HG03575 (cell line): ENCODE measurements at regions not wholly inside any gene's neighbourhood (a gene's known extent, or its start where the extent isn't known, plus 50 kb on each side); places are given as distances from the start of the nearest gene placed in this dataset.

ENCODE experiments used
- ATAC-seq: cut with Tn5 transposase; IDR thresholded peaks from one replicate; pipeline ENCODE4 v1.9.1; 2021; ENCODE audit not compliant: unreplicated experiment, insufficient number of reproducible peaks, low FRiP score; ENCODE audit errors: extremely low read depth

GRCh38 chr6:114514170-114514569 is 171.3 kb upstream of the HS3ST5 start:
- no peak for ATAC-seq

- no peak for ATAC-seq
These were observed 128.6 kb upstream of the HS3ST5 start for GRCh38 chr6:114471450-114471849.

- no peak for ATAC-seq
These were observed 125.1 kb upstream of the HS3ST5 start for GRCh38 chr6:114467931-114468330.

GRCh38 chr6:114465511-114465910 is 122.7 kb upstream of the HS3ST5 start:
- ATAC-seq = no peak

- no peak for ATAC-seq
These were observed 111.0 kb upstream of the HS3ST5 start for GRCh38 chr6:114453737-114454276.

- ATAC-seq = no peak
These were observed 110.1 kb upstream of the HS3ST5 start for GRCh38 chr6:114452785-114453401.

GRCh38 chr6:114450631-114451030 is 107.8 kb upstream of the HS3ST5 start:
- ATAC-seq = no peak

GRCh38 chr6:114449659-114450058 is 106.8 kb upstream of the HS3ST5 start:
- no peak for ATAC-seq

- ATAC-seq = no peak
These were observed 103.5 kb upstream of the HS3ST5 start for GRCh38 chr6:114446342-114446741.

GRCh38 chr6:114445846-114446245 is 103.0 kb upstream of the HS3ST5 start:
- no peak for ATAC-seq

- no peak for ATAC-seq
These were observed 96.6 kb upstream of the HS3ST5 start for GRCh38 chr6:114439411-114439810.

- no peak for ATAC-seq
These were observed 94.4 kb upstream of the HS3ST5 start for GRCh38 chr6:114437235-114437634.

GRCh38 chr6:114436691-114437090 is 93.9 kb upstream of the HS3ST5 start:
- no peak for ATAC-seq

- ATAC-seq = no peak
These were observed 93.2 kb upstream of the HS3ST5 start for GRCh38 chr6:114435985-114436384.

- no peak for ATAC-seq
These were observed 89.6 kb upstream of the HS3ST5 start for GRCh38 chr6:114432400-114432799.

- ATAC-seq = no peak
These were observed 88.8 kb upstream of the HS3ST5 start for GRCh38 chr6:114431641-114432040.

GRCh38 chr6:114430534-114431124 is 87.8 kb upstream of the HS3ST5 start:
- ATAC-seq = no peak

- ATAC-seq = no peak
These were observed 85.5 kb upstream of the HS3ST5 start for GRCh38 chr6:114428341-114428740.

- ATAC-seq = no peak
These were observed 78.4 kb upstream of the HS3ST5 start for GRCh38 chr6:114421199-114421598.

GRCh38 chr6:114419175-114419574 is 76.4 kb upstream of the HS3ST5 start:
- ATAC-seq = peak; percentile 99
